Activated T-cell treated with anti-CD3 and anti-CD28 coated beads, Interleukin-2, amount 50 U/mL, for 72 hours (primary cell): ENCODE measurements at regions not wholly inside any gene's neighbourhood (a gene's known extent, or its start where the extent isn't known, plus 50 kb on each side); places are given as distances from the start of the nearest gene placed in this dataset.

Source experiments
- ATAC-seq, 2 donors: fragments of 150-1000 bp; cut with Tn5 transposase; replicated peaks in 1 of 2; 2 replicates each; pipeline ENCODE4 v1.10.0; 2021; ENCODE audit warnings: moderate library complexity in 2 of 2, mild to moderate bottlenecking in 1 of 2
- DNase-seq, 2 donors: peaks; one replicate each; pipeline ENCODE4 v3.0.0; 2021 to 2022; ENCODE audit warnings: mixed read lengths in 1 of 2
- H3K27ac Mint-ChIP-seq: one replicate; pipeline ENCODE4 v1.8.0; 2022; ENCODE audit warnings: mild to moderate bottlenecking, moderate library complexity, mixed read lengths
- H3K27me3 Mint-ChIP-seq: one replicate; pipeline ENCODE4 v1.8.0; 2022; ENCODE audit warnings: low read depth, mixed read lengths
- H3K36me3 Mint-ChIP-seq, 2 donors: one replicate each; pipeline ENCODE4 v1.8.0; 2022; ENCODE audit warnings: mixed read lengths in 2 of 2, mild to moderate bottlenecking in 1 of 2; ENCODE audit not compliant: insufficient read depth in 2 of 2
- H3K4me1 Mint-ChIP-seq: one replicate; pipeline ENCODE4 v1.8.0; 2022; ENCODE audit warnings: low read depth, mixed read lengths
- H3K4me3 Mint-ChIP-seq, 2 donors: one replicate each; pipeline ENCODE4 v1.8.0; 2022; ENCODE audit warnings: mild to moderate bottlenecking in 2 of 2, mixed read lengths in 2 of 2, moderate library complexity in 2 of 2
- H3K9me3 Mint-ChIP-seq, 2 donors: one replicate each; pipeline ENCODE4 v1.8.0; 2022; ENCODE audit warnings: mixed read lengths in 2 of 2

- ATAC-seq (no peak), DNase-seq (no peak)
- H3K4me1 Mint-ChIP-seq, result peaks cover 23% of the 10 kb centered on the region
- peaks cover 0 to 2% of the 10 kb centered on the region in 2 donors for H3K9me3 Mint-ChIP-seq
- H3K27ac Mint-ChIP-seq, result no peak overlapping the region
- peaks cover 0 to 2% of the 10 kb centered on the region in 2 donors for H3K36me3 Mint-ChIP-seq
- no peaks in the 10 kb centered on the region for H3K27me3 Mint-ChIP-seq
- H3K4me3 Mint-ChIP-seq, result no peak overlapping the region
Observed at GRCh38 chr12:89936631-89937030, 228.0 kb upstream of the ATP2B1 start.

DNA sequence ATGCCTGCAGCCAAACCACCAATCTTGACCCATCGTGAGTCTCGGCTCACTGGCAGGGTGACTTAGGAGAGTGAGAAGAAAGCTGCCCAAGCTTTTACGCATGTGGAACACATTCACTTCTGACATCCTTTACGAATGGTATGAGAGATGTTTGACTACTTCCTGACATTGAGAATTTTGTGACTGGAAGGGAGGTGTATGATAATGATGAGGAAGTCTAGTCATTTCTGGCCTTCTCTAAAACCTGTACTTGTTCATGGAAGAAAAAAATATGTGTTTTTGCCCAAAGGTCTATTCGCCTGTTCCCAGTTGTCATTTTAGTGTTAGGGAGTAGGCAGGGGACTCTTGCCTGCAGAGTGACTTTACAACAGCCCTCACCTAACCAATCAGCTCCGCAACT lies 227.2 kb upstream of the ATP2B1 start:
- H3K9me3 Mint-ChIP-seq, result peaks cover 0 to 2% of the 10 kb centered on the region in 2 donors

GRCh38 chr12:89933911-89934310 lies 225.3 kb upstream of the ATP2B1 start:
- no peak for ATAC-seq
- no peaks in the 10 kb centered on the region for H3K9me3 Mint-ChIP-seq
- H3K4me3 Mint-ChIP-seq, result no peak overlapping the region
- no peaks in the 10 kb centered on the region for H3K27me3 Mint-ChIP-seq
- peaks cover 23% of the 10 kb centered on the region for H3K4me1 Mint-ChIP-seq
- DNase-seq, result no peak
- peaks cover 0 to 2% of the 10 kb centered on the region in 2 donors for H3K36me3 Mint-ChIP-seq
- no peak overlapping the region for H3K27ac Mint-ChIP-seq

More for the DNA sequence above, 227.2 kb upstream of the ATP2B1 start:
- peak overlapping the region; percentile 89 for H3K27ac Mint-ChIP-seq
- ATAC-seq (peak; percentile 75 to 88), DNase-seq (no peak)
- H3K4me1 Mint-ChIP-seq, result peaks cover 23% of the 10 kb centered on the region
- H3K27me3 Mint-ChIP-seq, result no peaks in the 10 kb centered on the region
- peaks cover 0 to 2% of the 10 kb centered on the region in 2 donors for H3K36me3 Mint-ChIP-seq
- H3K4me3 Mint-ChIP-seq, result peak overlapping the region in 1 of 2 donors; percentile 49

DNA sequence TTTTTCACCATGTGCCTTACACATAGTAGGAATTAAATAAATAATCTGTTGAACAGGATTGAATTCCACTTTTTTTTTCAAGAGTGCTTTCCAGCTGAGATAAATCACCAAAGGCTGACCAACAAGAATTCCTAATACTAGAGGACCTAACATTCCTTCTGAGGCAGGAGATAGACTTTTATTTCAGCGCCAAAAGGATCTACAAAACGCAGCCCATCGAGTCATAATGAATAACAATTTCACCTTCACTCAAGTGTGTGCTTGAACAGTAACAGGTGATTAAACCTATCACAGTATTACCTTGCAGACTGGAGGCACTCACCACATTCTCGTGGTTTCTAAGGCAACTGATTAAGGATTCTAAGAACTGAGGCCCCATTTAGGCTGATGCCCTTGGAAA lies 224.3 kb upstream of the ATP2B1 start:
- Mint-ChIP-seq H3K9me3 (no peaks in the 10 kb centered on the region), H3K4me1 (peaks cover 23% of the 10 kb centered on the region), H3K4me3 (no peak overlapping the region), H3K27ac (no peak overlapping the region), H3K27me3 (no peaks in the 10 kb centered on the region), H3K36me3 (peaks cover 0 to 2% of the 10 kb centered on the region in 2 donors)
- peak; percentile 43 to 70 for ATAC-seq
- no peak for DNase-seq

- Mint-ChIP-seq H3K4me3 (no peak overlapping the region), H3K36me3 (no peaks in the 10 kb centered on the region), H3K27ac (peak overlapping the region; percentile 60), H3K9me3 (no peaks in the 10 kb centered on the region), H3K27me3 (no peaks in the 10 kb centered on the region), H3K4me1 (peaks cover 5% of the 10 kb centered on the region)
- no peak for ATAC-seq
- DNase-seq, result no peak
Observed at GRCh38 chr12:89928467-89928866, 219.8 kb upstream of the ATP2B1 start.

GRCh38 chr12:89927226-89927698 lies 218.6 kb upstream of the ATP2B1 start:
- no peaks in the 10 kb centered on the region for H3K9me3 Mint-ChIP-seq
- H3K27me3 Mint-ChIP-seq, result no peaks in the 10 kb centered on the region
- ATAC-seq (no peak), DNase-seq (no peak)
- no peak overlapping the region for H3K4me3 Mint-ChIP-seq
- no peaks in the 10 kb centered on the region for H3K4me1 Mint-ChIP-seq
- peak overlapping the region; percentile 54 for H3K27ac Mint-ChIP-seq
- H3K36me3 Mint-ChIP-seq, result no peaks in the 10 kb centered on the region

GRCh38 chr12:89924191-89924590 lies 215.6 kb upstream of the ATP2B1 start:
- no peaks in the 10 kb centered on the region for H3K9me3 Mint-ChIP-seq
- no peaks in the 10 kb centered on the region for H3K27me3 Mint-ChIP-seq
- H3K4me3 Mint-ChIP-seq, result no peak overlapping the region
- no peaks in the 10 kb centered on the region for H3K36me3 Mint-ChIP-seq
- no peak overlapping the region for H3K27ac Mint-ChIP-seq
- ATAC-seq, result no peak
- H3K4me1 Mint-ChIP-seq, result no peaks in the 10 kb centered on the region
- no peak for DNase-seq

GRCh38 chr12:89923091-89923490 lies 214.5 kb upstream of the ATP2B1 start:
- Mint-ChIP-seq H3K4me3 (no peak overlapping the region), H3K27me3 (no peaks in the 10 kb centered on the region)
- DNase-seq, result no peak

DNA sequence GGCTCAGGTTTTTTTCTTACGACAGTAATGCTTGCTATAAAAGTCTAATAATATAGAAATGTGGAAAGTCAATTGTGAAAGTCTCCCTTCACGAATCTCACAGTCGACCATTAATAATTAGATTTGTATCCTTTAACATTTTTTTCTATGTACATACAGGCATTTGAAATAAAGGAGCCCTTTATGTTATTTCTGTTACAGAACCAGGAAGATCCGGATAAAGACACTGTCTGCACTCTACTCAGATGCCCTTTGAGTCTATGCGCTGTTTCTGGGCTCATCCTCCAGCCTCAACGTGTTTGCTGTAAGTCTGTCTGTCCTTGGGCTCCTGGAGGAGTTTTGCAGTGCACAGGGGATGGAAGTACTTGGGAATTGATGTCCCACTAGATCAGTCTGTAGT lies 212.2 kb upstream of the ATP2B1 start:
- DNase-seq, result no peak
- H3K4me1 Mint-ChIP-seq, result no peaks in the 10 kb centered on the region
- no peaks in the 10 kb centered on the region for H3K9me3 Mint-ChIP-seq
- no peaks in the 10 kb centered on the region for H3K27me3 Mint-ChIP-seq
- no peak overlapping the region for H3K27ac Mint-ChIP-seq
- no peak for ATAC-seq
- no peaks in the 10 kb centered on the region for H3K36me3 Mint-ChIP-seq
- H3K4me3 Mint-ChIP-seq, result no peak overlapping the region

More at GRCh38 chr12:89923091-89923490, 214.5 kb upstream of the ATP2B1 start:
- no peaks in the 10 kb centered on the region for H3K9me3 Mint-ChIP-seq
- no peak overlapping the region for H3K27ac Mint-ChIP-seq
- no peaks in the 10 kb centered on the region for H3K4me1 Mint-ChIP-seq
- H3K36me3 Mint-ChIP-seq, result no peaks in the 10 kb centered on the region
- no peak for ATAC-seq

- DNase-seq, result no peak
- Mint-ChIP-seq H3K4me1 (no peaks in the 10 kb centered on the region), H3K4me3 (no peak overlapping the region), H3K9me3 (no peaks in the 10 kb centered on the region), H3K27me3 (no peaks in the 10 kb centered on the region), H3K36me3 (no peaks in the 10 kb centered on the region), H3K27ac (no peak overlapping the region)
- no peak for ATAC-seq
Observed at GRCh38 chr12:89919241-89919906, 210.7 kb upstream of the ATP2B1 start.

GRCh38 chr12:89918172-89918846 lies 209.7 kb upstream of the ATP2B1 start:
- ATAC-seq (no peak), DNase-seq (no peak)
- H3K4me3 Mint-ChIP-seq, result no peak overlapping the region
- no peaks in the 10 kb centered on the region for H3K4me1 Mint-ChIP-seq
- no peaks in the 10 kb centered on the region for H3K27me3 Mint-ChIP-seq
- no peaks in the 10 kb centered on the region for H3K36me3 Mint-ChIP-seq
- H3K9me3 Mint-ChIP-seq, result no peaks in the 10 kb centered on the region
- no peak overlapping the region for H3K27ac Mint-ChIP-seq

DNA sequence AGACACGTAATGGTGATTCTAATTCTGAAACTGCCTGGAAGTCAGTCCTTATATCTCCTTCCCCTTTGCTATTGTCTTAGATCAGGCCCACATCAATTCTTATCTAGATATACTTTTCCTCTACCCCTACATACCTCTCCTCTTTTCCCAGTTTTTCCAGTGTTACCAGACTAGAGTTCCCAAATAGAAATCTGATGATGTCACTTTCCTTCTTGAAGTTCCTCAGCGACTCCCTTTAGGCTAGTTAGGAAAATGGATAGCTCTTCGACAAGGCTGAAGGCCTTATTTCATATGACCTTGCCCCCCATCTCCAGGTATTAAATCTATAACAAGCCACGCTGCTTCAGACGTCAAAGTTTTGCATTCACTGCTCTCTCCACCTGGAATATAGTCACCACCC lies 201.1 kb upstream of the ATP2B1 start:
- Mint-ChIP-seq H3K4me3 (no peak overlapping the region), H3K27ac (no peak overlapping the region), H3K36me3 (peaks cover 0 to 3% of the 10 kb centered on the region in 2 donors), H3K27me3 (no peaks in the 10 kb centered on the region), H3K4me1 (no peaks in the 10 kb centered on the region), H3K9me3 (peaks cover 2 to 4% of the 10 kb centered on the region in 2 donors)
- DNase-seq (no peak), ATAC-seq (no peak)

- H3K27ac Mint-ChIP-seq, result no peak overlapping the region
- no peak for ATAC-seq
- no peaks in the 10 kb centered on the region for H3K4me1 Mint-ChIP-seq
- DNase-seq, result no peak
- H3K9me3 Mint-ChIP-seq, result peaks cover 0 to 2% of the 10 kb centered on the region in 2 donors
- no peak overlapping the region for H3K4me3 Mint-ChIP-seq
- no peaks in the 10 kb centered on the region for H3K27me3 Mint-ChIP-seq
- H3K36me3 Mint-ChIP-seq, result peaks cover 0 to 3% of the 10 kb centered on the region in 2 donors
Observed at GRCh38 chr12:89907659-89908058, 199.0 kb upstream of the ATP2B1 start.
